Glutamatergic neuron (in vitro differentiated cells): ENCODE measurements at regions not wholly inside any gene's neighbourhood (a gene's known extent, or its start where the extent isn't known, plus 50 kb on each side); places are given as distances from the start of the nearest gene placed in this dataset.

Experiments used
- DNase-seq: peaks from one replicate; pipeline ENCODE4 v3.0.0; 2022
- H3K27ac Mint-ChIP-seq: one replicate; pipeline ENCODE4 v1.8.0; 2020; ENCODE audit warnings: mild to moderate bottlenecking, mixed read lengths, inconsistent platforms; ENCODE audit not compliant: unreplicated experiment
- H3K27me3 Mint-ChIP-seq: one replicate; pipeline ENCODE4 v1.8.0; 2020; ENCODE audit warnings: mild to moderate bottlenecking, moderate library complexity, mixed read lengths, inconsistent platforms; ENCODE audit not compliant: unreplicated experiment
- H3K36me3 Mint-ChIP-seq: one replicate; pipeline ENCODE4 v1.8.0; 2020; ENCODE audit warnings: mild to moderate bottlenecking, mixed read lengths, inconsistent platforms; ENCODE audit not compliant: unreplicated experiment
- H3K4me1 Mint-ChIP-seq: one replicate; pipeline ENCODE4 v1.8.0; 2020; ENCODE audit warnings: mild to moderate bottlenecking, low read depth, mixed read lengths, inconsistent platforms; ENCODE audit not compliant: unreplicated experiment
- H3K4me3 Mint-ChIP-seq: one replicate; pipeline ENCODE4 v1.8.0; 2020; ENCODE audit warnings: mild to moderate bottlenecking, mixed read lengths, inconsistent platforms; ENCODE audit not compliant: unreplicated experiment
- H3K9me3 Mint-ChIP-seq: one replicate; pipeline ENCODE4 v1.8.0; 2020; ENCODE audit warnings: mild to moderate bottlenecking, moderate library complexity, mixed read lengths, inconsistent platforms; ENCODE audit not compliant: unreplicated experiment
- CTCF ChIP-seq: fragments of 200-600 bp; sonication (generic); IDR thresholded peaks from one replicate; pipeline ENCODE4 v1.5.0; 2021; ENCODE audit not compliant: partially characterized antibody, unreplicated experiment

GRCh38 chr2:67848551-67849285 lies 214.1 kb downstream of the C1D start:
- H3K9me3 Mint-ChIP-seq = no peaks in the 10 kb centered on the region
- no peak for TF ChIP-seq CTCF
- H3K27ac Mint-ChIP-seq = no peak overlapping the region
- H3K4me1 Mint-ChIP-seq = peaks cover 2% of the 10 kb centered on the region
- no peaks in the 10 kb centered on the region for H3K36me3 Mint-ChIP-seq
- H3K4me3 Mint-ChIP-seq = no peak overlapping the region
- no peak for DNase-seq
- H3K27me3 Mint-ChIP-seq = peaks cover 2% of the 10 kb centered on the region

- TF ChIP-seq CTCF = no peak
- Mint-ChIP-seq H3K4me1 (peaks cover 2% of the 10 kb centered on the region), H3K36me3 (no peaks in the 10 kb centered on the region), H3K9me3 (no peaks in the 10 kb centered on the region), H3K27me3 (peaks cover 2% of the 10 kb centered on the region), H3K27ac (no peak overlapping the region), H3K4me3 (no peak overlapping the region)
- no peak for DNase-seq
These were observed 211.8 kb downstream of the C1D start for GRCh38 chr2:67851016-67851415.

GRCh38 chr2:67851956-67852824 lies 210.6 kb downstream of the C1D start:
- Mint-ChIP-seq H3K4me3 (no peak overlapping the region), H3K27me3 (peaks cover 2% of the 10 kb centered on the region), H3K36me3 (no peaks in the 10 kb centered on the region), H3K9me3 (no peaks in the 10 kb centered on the region), H3K4me1 (no peaks in the 10 kb centered on the region), H3K27ac (no peak overlapping the region)
- TF ChIP-seq CTCF = no peak
- DNase-seq = no peak

GRCh38 chr2:67854103-67854743 lies 208.6 kb downstream of the C1D start:
- Mint-ChIP-seq H3K9me3 (no peaks in the 10 kb centered on the region), H3K27ac (no peak overlapping the region), H3K36me3 (no peaks in the 10 kb centered on the region), H3K27me3 (peaks cover 2% of the 10 kb centered on the region), H3K4me1 (no peaks in the 10 kb centered on the region), H3K4me3 (no peak overlapping the region)
- no peak for TF ChIP-seq CTCF
- DNase-seq = no peak
